Colon (tissue), 2 donors: ENCODE measurements at regions not wholly inside any gene's neighbourhood (a gene's known extent, or its start where the extent isn't known, plus 50 kb on each side); places are given as distances from the start of the nearest gene placed in this dataset.
"Not testable (repeated sequence)": the region's sequence is repeated elsewhere in the genome, so short reads cannot be mapped to it uniquely, and the experiment has no call there.

Source experiments
- FAIRE-seq: peaks from 2 replicates; lab custom pipeline; 2012; peaks lifted over from hg19 to GRCh38; lab: Jason Lieb, UNC
- donor health status: control.
- donor health status: control.

GRCh38 chr7:12827920-12828319, 140.5 kb downstream of the ARL4A start:
- FAIRE-seq, result no peak

GRCh38 chr7:12831024-12831423, 143.6 kb downstream of the ARL4A start:
- FAIRE-seq, result no peak

GRCh38 chr7:12833829-12834228, 146.4 kb downstream of the ARL4A start:
- FAIRE-seq, result no peak

GRCh38 chr7:12834782-12835181, 147.3 kb downstream of the ARL4A start:
- FAIRE-seq, result no peak

GRCh38 chr7:12839508-12840153, 152.2 kb downstream of the ARL4A start:
- FAIRE-seq, result no peak

GRCh38 chr7:12844732-12845131, 157.3 kb downstream of the ARL4A start:
- FAIRE-seq, result not testable (repeated sequence)

- no peak for FAIRE-seq
Observed at GRCh38 chr7:12847001-12847400, 159.6 kb downstream of the ARL4A start.

- no peak for FAIRE-seq
Observed at GRCh38 chr7:12851142-12851541, 163.7 kb downstream of the ARL4A start.

GRCh38 chr7:12851841-12852240, 164.4 kb downstream of the ARL4A start:
- FAIRE-seq, result no peak

GRCh38 chr7:12855036-12855435, 167.6 kb downstream of the ARL4A start:
- FAIRE-seq, result no peak

GRCh38 chr7:12859761-12860160, 172.3 kb downstream of the ARL4A start:
- no peak for FAIRE-seq

- no peak for FAIRE-seq
Observed at GRCh38 chr7:12861070-12861469, 173.6 kb downstream of the ARL4A start.

GRCh38 chr7:12862146-12862545, 174.7 kb downstream of the ARL4A start:
- no peak for FAIRE-seq

- no peak for FAIRE-seq
Observed at GRCh38 chr7:12864470-12865046, 177.1 kb downstream of the ARL4A start.

- no peak for FAIRE-seq
Observed at GRCh38 chr7:12865593-12865992, 178.2 kb downstream of the ARL4A start.

- FAIRE-seq, result no peak
Observed at GRCh38 chr7:12866207-12866606, 178.8 kb downstream of the ARL4A start.

GRCh38 chr7:12868027-12868426, 180.6 kb downstream of the ARL4A start:
- FAIRE-seq, result no peak

- FAIRE-seq, result peak; percentile 90
Observed at GRCh38 chr7:12870219-12870618, 182.8 kb downstream of the ARL4A start.

- no peak for FAIRE-seq
Observed at GRCh38 chr7:12872487-12872886, 185.1 kb downstream of the ARL4A start.

- FAIRE-seq, result no peak
Observed at GRCh38 chr7:12873571-12873970, 186.1 kb downstream of the ARL4A start.

- FAIRE-seq, result no peak
Observed at GRCh38 chr7:12879139-12879538, 191.7 kb downstream of the ARL4A start.

GRCh38 chr7:12881712-12882111, 194.3 kb downstream of the ARL4A start:
- no peak for FAIRE-seq

- FAIRE-seq, result no peak
Observed at GRCh38 chr7:12882710-12883109, 195.3 kb downstream of the ARL4A start.

- FAIRE-seq, result no peak
Observed at GRCh38 chr7:12884033-12884432, 196.6 kb downstream of the ARL4A start.
